GM19023 (cell line): ENCODE measurements at regions not wholly inside any gene's neighbourhood (a gene's known extent, or its start where the extent isn't known, plus 50 kb on each side); places are given as distances from the start of the nearest gene placed in this dataset.
"Not testable (repeated sequence)": the region's sequence is repeated elsewhere in the genome, so short reads cannot be mapped to it uniquely, and the experiment has no call there.

Experiments used
- ATAC-seq: cut with Tn5 transposase; IDR thresholded peaks from one replicate; pipeline ENCODE4 v1.9.1; 2021; ENCODE audit warnings: mild to moderate bottlenecking, moderate library complexity; ENCODE audit not compliant: unreplicated experiment

DNA sequence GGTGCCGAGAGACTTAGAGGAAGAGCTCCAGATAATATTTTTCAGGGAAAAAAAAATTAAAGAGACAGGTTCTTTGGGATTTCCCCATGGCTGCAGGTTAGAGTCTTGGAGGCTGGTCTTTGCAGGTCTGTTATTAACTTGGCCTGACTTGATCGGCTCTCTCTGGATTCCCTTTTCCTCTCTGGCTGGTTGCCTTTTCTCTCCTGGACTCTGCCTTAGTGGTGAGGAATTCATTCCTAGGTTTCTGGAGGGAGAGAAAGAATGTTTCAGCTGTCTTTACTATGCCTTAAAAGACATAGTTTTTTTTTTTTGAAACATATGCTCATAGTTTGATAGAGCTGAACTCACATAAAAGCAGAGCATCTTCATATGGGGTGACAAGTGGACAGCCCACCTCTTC is 336.3 kb downstream of the BMP4 start:
- ATAC-seq: no peak

DNA sequence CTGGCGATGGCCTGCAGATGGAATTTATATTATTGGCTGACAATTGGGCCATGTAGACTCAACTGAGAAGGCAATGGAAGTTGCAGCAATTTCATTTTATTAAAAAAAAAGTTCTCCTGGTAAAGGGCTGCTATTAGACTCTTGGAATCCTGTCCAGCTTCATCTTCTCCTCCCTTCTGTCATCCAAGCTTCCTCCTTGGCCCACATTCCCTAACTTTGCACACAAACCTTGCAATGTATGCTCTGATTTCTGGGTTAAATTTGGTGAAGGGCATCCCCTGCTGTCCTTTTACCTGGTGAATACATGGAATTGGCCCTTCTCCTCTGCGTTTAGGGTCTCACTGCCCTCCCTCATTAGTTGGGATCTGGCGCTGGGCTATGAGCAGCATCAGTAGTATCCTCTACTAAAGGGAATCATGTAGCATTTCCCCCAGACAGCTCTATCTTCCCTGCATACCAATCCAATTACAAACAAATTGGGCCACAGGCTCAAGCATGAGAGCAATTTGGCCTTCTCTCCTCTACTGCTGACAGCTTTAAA is 336.9 kb downstream of the BMP4 start:
- no peak for ATAC-seq

DNA sequence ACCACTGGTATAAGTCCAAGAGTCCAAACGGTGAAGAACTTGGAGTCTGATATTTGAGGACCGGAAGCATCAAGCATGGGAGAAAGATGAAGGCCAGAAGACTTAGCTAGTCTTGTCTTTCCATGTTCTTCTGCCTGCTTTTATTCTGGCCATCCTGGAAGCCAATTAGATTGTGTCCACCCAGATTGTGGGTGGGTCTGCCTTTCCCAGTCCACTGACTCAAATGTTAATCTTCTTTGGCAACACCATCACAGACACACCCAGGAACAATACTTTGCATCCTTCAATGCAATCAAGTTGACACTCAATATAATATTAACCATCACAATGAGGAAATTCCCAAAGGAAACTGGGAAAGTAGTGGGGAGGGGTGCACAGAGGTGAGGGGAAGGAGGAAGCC is 340.1 kb downstream of the BMP4 start:
- not testable (repeated sequence) for ATAC-seq

DNA sequence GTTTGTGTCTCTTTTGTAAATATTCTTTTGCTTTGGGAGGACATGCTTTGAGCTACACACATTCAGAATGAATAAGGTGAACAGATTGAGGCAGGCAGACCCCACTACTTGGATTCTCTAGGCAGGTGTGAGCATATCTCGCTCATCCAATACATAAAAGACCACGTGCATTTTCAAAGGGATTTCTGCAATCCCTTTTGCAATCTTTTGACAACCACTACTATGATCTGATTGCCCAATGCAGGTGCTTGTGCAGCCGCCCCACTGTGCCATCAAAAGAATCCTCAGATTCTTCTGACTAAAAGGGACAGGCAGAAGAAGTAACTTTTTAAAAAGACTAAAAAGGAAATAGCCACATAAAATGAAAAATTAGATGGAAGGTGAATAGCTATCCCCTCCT is 341.4 kb downstream of the BMP4 start:
- ATAC-seq: no peak

DNA sequence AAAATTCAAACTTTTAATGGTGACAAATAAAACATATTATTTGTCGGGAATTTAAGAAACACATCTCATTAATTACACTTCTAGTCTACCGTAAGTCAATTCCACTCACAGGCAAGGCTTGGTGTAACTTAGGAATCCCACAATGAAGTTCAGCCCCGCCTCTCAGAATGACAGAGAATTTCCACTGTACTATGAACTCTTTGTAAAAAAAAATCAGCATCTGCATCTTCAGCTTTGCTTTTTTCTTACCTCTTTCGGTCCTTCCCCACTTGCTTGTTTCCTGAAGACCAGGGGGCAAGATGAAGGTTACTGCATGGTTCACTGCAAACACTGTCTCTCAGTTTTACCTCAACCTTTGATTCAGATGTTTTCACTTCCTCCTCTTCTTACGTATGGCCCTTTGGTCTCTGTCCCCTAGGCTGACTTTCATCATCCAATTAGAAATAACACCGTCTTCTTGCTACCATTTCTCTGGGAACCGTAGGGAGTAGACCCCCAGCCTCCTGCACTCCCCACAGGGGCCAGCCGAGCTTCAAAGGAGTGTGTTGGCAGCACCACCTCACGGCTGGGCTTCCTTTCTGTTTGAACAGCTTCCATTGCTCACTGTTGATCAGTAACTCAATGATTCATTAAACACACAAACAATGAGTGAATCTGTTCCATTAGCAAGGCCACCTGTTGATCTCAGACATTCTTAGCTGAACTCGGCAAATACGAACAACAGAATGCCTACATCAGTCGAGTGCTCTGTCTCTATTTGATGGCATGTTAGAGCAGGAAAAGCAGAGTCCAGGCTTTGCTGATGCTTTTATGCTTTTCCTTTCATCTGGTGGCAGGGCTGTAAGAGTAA is 343.0 kb downstream of the BMP4 start:
- peak; percentile 93 for ATAC-seq

DNA sequence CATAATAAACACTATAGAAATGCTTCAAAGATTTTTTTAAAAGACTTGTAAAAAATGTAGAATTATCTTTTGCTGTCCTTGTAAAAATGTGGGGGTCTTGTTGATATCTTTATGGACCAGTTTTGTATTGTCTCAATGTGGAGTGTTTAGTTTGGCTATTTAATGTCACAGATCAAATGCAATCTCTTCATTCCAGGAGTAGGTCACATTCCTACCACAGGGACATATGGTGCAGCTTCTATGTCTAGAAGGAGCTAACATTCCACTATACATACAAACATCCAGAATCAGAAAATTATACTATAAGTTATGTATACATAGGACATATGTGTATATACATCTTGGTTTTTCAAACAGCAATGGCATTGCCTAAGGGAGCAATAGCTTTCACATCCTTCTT is 345.7 kb downstream of the BMP4 start:
- ATAC-seq: no peak

DNA sequence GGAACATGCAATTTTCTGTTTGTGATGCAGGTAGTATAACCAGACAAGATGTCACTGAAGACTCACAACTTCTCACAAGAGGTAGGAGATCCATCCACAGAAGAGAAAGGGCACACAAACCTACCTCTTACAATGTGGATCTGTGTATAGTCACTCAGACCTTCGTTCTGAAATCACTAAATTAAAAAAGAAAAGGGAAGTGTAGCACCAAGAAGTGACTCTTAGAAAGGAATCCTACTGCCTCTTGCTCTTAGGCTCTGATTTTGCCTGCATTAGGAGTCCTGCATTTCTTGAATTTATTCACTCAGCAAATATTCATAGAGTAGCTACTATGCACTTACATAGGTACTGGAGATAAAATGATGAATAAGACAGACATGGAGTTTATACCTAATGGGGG is 347.6 kb downstream of the BMP4 start:
- ATAC-seq: no peak

DNA sequence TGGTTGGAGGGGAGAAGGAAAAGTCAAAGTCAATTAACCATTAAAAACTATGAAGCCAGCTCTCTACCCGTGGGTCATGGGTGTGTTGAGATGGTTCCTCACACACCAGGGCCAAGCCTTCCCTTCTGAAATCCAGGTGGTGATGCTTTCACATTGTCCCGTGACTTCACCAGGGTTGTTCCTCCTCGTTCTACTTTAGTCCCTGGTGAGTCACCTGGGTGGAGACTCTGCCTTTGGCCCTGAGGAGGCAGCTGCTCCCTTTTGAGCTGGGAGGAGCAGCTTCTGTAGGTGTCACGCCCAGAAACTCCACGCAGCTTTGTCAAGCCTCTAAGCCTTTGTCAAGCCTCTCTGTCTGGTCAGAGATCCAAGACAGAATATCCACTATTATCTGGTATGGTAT is 348.3 kb downstream of the BMP4 start:
- ATAC-seq: no peak

DNA sequence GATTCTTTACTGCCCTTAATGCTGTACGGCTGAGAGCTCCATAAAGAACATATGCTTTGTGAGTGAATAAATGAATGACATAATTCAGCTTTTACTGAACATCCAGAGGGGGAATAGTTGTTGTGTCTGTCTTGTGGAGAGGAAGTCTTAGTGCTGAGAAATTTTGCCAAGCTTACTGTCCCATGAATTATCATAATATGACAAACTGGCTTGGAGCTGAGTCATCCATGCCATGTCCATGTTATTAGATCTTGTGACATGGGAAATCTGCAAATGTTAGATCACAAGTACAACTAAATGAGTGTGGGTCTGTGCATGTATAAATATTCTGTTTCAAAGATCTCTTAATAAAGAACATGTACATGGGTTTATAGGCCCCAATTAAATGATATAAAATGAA is 350.4 kb downstream of the BMP4 start:
- no peak for ATAC-seq

DNA sequence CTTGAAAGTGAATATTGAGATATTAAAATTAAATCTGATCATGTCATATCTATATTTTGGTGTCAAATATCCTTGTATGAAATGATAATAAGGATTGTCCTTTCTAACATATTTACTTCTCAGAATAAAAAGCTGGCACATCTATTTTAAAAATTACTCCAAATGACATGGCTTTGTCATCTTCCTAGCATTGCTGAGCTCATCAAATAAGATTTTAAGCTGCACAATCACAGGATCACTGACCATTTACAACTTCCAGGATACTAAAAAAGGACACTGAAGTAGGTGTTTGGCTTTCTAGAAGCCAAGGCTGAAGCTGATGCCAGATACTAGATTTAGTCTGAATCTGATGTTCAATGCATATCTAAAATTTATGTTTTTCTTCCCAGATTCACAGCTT is 351.1 kb downstream of the BMP4 start:
- ATAC-seq: no peak

DNA sequence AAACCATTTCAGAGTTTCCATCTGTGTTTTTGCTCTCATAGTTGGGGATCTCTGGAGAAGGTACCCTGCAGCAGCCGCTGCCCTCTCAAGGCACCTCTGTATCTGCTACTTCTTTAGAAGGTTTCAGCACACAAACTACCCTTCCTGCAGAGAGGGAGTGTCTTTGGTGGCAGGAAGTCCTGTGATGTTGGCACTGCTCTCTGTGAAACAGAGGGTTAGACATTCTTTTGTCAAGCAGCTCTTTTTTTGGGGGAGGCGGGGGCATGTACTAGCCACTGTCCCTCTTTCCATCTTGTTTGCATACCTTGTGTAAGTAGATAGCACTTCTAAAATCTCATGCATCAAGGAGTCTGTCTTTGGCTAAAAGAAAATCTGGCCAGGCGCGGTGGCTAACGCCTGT is 352.6 kb downstream of the BMP4 start:
- ATAC-seq: no peak

DNA sequence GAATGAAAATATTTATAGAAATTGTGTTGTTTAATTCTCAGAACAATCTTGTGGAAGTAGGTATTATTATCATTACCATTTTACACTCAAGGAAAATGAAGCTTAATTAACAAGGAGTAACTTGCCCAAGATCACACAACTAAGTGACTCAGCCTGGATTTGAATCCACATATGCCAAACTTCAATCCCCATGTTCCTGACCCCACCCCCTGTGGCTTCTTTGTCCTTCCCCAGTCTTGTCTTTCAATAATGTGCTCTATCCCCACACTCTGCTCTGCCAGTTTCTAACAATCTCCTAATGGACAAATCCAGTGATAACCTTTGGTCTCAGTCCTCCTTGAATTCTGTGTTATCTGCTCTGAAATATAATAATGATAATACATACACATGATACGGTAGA is 355.2 kb downstream of the BMP4 start:
- ATAC-seq: no peak

DNA sequence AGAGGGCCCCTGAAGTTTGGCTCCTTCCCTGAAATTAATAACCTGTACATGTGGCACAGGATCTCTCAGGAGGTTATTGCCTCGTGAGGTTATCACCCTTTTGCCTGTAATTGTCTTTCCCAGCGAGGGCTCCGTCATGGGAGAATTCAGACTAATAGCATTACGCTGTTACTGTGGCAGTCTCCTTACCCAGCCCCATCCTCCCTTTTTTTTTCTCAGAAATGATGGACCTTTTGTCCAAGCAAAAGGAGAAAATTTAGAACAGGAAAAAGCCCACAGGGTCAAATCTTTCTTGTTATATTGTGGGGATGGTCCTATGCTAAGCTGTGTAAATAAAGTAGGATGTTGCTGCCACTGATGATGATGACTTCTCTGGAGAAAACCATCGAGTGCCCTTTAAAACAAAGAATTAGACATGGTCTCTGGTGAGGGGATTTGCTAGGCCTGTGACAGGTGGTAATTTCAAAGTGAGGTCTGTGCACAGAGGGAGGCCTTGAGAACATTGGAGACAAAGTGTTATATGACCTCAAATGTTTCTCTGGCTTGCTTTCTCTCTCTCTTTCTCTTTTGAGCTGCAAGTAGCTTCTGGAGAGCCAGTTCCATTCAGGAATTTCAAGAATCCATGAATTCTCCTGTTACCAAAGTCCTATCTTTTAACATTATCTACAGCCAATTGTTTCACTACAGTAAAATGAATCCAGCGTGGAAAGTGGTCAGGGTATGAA is 357.2 kb downstream of the BMP4 start:
- ATAC-seq: no peak

DNA sequence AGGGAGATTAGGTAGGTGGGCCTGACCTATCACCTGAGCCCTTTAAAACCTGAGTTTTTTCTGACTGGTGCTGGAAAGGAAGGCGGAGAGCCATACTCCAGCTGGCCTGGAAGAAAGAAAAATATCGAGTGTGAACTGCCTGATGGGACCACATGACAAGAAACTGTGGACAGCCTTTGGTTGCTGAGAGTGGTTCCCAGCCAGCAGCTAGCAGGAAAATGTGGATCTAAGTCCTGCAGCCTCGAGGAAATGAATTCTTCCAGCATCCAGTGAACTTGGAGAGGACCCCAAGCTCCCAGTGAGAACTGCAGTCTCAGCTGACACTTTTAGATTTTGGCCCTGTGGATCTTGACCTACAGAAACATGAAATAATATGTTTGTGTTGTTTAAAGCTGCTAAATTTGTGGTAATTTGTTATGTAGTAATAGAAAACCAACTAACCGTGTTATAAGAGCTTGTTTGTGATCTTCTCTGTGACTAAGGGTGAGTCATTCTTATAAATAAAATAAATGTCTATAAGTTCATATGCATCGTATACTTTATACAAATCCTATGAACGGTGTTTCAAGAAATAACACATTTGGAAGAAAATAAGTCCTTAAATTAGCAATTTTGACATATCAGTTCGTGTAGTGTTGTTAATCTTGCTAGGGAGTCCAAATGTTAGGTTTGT is 359.6 kb downstream of the BMP4 start:
- no peak for ATAC-seq

DNA sequence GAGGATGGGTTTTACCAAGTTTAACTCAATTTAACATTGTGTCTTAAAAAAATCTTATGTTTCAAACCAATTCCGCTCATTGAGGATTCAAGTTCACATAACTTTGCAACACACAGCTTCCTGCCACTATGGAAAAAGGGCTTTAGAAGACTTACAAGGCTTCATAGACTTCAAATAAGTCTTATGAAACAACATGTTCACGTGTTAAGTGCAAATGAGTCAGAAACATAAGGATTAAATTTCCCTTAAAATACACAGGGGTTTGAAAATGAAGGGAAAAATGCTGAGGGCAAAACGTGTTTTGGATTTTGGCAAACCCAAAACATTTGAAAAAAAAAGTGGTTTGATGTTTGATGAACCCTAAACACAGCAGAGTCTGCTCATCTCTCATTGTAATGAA is 364.8 kb downstream of the BMP4 start:
- no peak for ATAC-seq

DNA sequence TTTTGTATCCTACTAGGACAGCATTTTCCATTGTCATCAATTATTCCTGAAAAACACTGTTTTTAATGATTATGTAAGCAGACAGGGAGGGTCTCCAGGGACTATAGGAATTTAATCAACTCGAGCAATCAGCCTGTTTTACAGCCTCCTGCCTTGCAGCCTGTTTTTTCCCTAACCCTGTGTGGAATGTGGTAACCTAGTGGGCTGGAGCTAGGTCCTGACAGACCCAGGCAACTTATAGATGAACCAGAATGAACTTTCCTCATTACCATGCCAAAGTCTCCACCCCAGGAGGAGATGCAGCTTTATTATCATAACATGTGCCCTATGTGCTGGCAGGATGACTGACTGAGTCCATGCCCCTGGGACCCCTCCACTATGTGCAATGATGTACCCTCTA is 375.1 kb downstream of the BMP4 start:
- ATAC-seq: no peak

DNA sequence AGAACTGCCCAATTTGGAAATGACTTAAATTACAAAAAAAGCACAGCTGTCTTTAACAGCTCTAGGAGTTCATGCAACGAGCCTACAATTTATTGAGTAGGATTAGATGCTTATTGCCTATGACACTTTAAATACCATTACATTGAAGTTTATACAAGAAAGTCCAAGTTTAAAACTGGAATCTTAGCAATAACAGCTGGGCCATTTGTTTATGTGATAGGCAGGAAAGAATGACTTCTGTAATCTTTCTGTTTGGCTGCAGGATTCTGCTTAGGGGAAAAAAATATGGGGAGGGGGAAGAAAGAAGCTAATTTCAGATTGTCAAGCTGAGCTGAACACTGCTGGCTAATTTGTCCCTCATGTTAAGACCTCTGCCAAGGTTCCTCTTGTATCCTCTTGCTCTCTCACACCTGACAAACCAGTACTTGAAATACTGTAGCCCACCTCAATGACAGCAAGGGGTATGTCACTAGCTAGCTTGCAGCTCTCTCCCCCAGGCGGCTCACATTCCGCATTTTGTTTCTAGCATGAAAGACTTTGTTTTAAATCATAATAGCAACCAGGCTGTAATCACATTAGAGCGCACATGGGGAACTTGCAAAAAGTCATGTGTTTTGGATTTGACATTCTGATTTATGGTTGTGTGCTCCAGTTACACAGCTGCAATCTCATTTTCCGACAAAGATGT is 384.8 kb downstream of the BMP4 start:
- ATAC-seq: no peak

DNA sequence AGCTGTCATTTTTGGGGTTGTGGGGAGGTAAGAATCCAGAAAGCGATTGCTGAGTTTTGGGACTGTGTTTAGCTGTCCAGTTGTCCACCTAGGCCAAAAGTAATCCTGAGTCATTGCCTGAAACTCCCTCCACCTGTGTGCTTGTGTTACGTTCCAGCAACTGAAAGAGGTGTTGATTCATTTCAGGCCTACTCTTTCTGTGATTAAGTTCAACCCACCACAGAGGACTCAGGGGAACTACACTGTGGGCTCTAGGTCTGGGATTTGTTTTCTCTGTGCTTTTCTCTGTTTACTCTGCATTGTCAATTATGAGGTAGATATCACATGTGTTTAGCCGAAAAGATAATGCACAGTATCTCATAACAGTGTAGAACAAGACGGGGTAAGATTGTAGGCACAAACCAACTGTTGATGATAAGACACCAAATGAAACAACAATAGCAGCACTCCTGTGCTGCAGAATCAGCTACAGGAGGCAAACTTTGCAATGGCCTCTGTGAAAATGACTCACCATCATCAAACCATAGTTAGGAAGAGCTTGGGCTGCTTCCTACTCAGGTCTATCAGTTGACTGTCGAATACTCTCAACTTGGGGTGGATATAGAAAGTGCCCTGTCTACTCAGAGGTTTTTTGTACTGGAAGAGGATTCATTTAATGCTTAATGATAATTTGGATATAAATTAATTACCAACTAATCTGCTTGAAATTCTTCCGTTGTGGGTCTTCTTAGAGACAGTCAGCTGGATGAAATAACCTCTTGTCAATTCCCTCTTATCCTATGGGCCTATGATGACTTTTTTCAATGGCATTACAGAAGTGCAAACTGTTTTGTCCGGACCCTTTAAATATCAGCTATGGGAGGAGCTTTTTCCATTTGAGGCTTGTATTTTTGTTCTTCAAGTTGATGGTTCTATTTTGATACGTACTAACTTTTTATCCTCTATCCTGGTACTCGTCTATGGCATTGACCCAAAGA is 385.9 kb downstream of the BMP4 start:
- peak; percentile 98 for ATAC-seq

DNA sequence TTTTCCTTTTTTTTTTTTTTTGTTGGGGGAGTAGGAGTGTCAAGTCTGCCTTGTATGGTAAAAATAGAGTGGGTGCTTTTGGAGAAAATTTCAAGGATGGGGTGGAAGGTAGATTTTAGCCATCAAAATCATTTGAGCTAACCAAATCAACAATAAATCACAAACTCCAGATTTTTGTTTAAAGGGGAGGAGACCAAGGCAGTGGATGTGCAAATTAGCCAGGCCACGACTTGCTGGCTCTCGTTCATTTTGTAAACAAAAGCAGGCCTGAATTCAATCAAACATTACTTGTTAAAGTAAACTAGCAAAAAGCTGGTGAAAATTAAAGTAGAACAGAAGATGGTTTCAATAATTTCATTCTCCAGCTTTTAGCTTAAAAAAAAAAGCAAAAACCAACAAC is 387.2 kb downstream of the BMP4 start:
- ATAC-seq: no peak

DNA sequence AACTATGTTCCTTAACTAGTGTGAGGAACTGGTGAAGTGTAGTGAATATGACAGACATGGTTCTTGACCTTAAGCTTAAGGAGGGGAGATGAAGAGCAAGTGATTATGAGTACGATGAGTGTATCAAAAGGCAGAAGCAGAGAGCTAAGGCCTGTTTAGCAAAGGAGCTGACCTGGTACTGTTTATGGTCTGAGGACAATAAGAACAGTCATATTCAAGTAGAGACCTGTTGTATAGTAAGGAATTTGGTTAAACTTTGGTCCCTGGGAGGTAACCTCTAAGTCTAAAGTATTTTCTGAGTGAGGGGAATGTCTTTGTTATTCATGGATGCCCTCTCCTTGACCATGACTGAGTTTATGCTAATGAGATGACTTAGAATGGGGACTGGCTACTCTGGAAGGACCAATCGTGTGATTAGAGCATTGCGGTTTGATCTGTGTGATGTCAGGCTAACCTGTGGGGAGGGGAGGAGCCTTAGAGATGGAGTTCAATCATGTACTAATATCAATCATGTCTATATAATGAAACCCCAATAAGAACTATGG is 389.3 kb downstream of the BMP4 start:
- no peak for ATAC-seq
